K562 (cell line): ENCODE measurements at regions not wholly inside any gene's neighbourhood (a gene's known extent, or its start where the extent isn't known, plus 50 kb on each side); places are given as distances from the start of the nearest gene placed in this dataset.

Experiments
- ATAC-seq: fragments of 200-7000 bp; cut with Tn5 transposase; 3 replicates; pipeline ENCODE4 v1.9.1; 2020; ENCODE audit warnings: moderate library complexity
- BruUV-seq: library from RNA; stranded (reverse); fragments of 400-500 nt; replicated peaks from 2 replicates; lab custom pipeline; 2021; lab: Mats Ljungman, UMichigan
- CTCF ChIA-PET: fragments of 300-600 bp; formaldehyde crosslinking; extraction: SDS; loops from one replicate; lab custom pipeline; 2021; ENCODE audit warnings: low intra/inter-chr PET ratio; lab: Yijun Ruan, JAX
- POLR2A ChIA-PET: fragments of 300-600, 350-650 bp; sonication (Branson Sonifier 250); formaldehyde crosslinking; extraction: SDS; loops from one replicate; lab custom pipeline; 2021; ENCODE audit warnings: antibody characterized with exemption, inconsistent platforms; lab: Yijun Ruan, JAX
- DNase-seq, 4 experiments: peaks; one replicate each; pipeline versions ENCODE4 v3.0.0 to v3.0.0-alpha.2; 2011 to 2018; ENCODE audit warnings: low spot score in 3 of 4, mixed read lengths in 3 of 4; ENCODE audit errors: extremely low read depth in 1 of 4
- FAIRE-seq: peaks from 2 replicates; lab custom pipeline; 2011; peaks lifted over from hg19 to GRCh38; lab: Jason Lieb, UNC
- H2AFZ ChIP-seq: 2 replicates; pipeline ENCODE4 v1.6.0; 2011; ENCODE audit warnings: low read depth, low read length, control low read depth, inconsistent platforms
- H3K27ac ChIP-seq: fragments of 200-600 bp; 3 replicates; pipeline ENCODE4 v1.8.0; 2011; ENCODE audit warnings: low read depth, mild to moderate bottlenecking, control low read depth, inconsistent platforms, low read length, moderate library complexity, mixed read lengths; ENCODE audit errors: extremely low read depth
- H3K27me3 ChIP-seq, 2 experiments: fragments of 300-600 bp in 1 of 2; 2 replicates in 1 of 2; 3 replicates in 1 of 2; pipeline versions ENCODE4 v1.6.0 to v1.8.0; 2011; ENCODE audit warnings: inconsistent platforms in 2 of 2, low read length in 2 of 2, mild to moderate bottlenecking in 1 of 2, mixed read lengths in 1 of 2, moderate library complexity in 1 of 2; ENCODE audit not compliant: control insufficient read depth in 2 of 2, insufficient read depth in 2 of 2
- H3K36me3 ChIP-seq: fragments of 300-600 bp; 3 replicates; pipeline ENCODE4 v1.8.0; 2011; ENCODE audit warnings: mild to moderate bottlenecking, low read length, inconsistent platforms; ENCODE audit not compliant: control insufficient read depth, insufficient read depth
- H3K4me1 ChIP-seq, 2 experiments: fragments of 200-600 bp in 1 of 2; replicated peaks in 1 of 2; 2 replicates in 1 of 2; 3 replicates in 1 of 2; pipeline versions ENCODE4 v1.5.1 to v1.8.0; 2011; ENCODE audit warnings: inconsistent platforms in 2 of 2, low read length in 2 of 2, mild to moderate bottlenecking in 1 of 2, mixed read lengths in 1 of 2, moderate library complexity in 1 of 2; ENCODE audit not compliant: control insufficient read depth in 2 of 2, insufficient read depth in 2 of 2
- H3K4me2 ChIP-seq: 2 replicates; pipeline ENCODE4 v1.6.1; 2011; ENCODE audit warnings: low read length, control low read depth, inconsistent platforms, mixed read lengths; ENCODE audit not compliant: insufficient read depth
- H3K4me3 ChIP-seq: fragments of 200-600 bp; sonication (generic), shearing (Covaris generic); 2 replicates; pipeline ENCODE4 v1.5.1; 2016; ENCODE audit warnings: control low read depth, inconsistent platforms
- H3K79me2 ChIP-seq: fragments of 200-600 bp; 3 replicates; pipeline ENCODE4 v1.8.0; 2011; ENCODE audit warnings: low read length, inconsistent platforms; ENCODE audit not compliant: control insufficient read depth, insufficient read depth
- H3K9ac ChIP-seq, 2 experiments: 2 replicates each; pipeline versions ENCODE4 v1.6.0 to v1.6.1; 2011; ENCODE audit warnings: low read depth in 2 of 2, low read length in 2 of 2, control low read depth in 1 of 2, inconsistent platforms in 1 of 2, mild to moderate bottlenecking in 1 of 2, mixed read lengths in 1 of 2; ENCODE audit not compliant: insufficient read depth in 1 of 2
- H3K9me1 ChIP-seq: one replicate; pipeline ENCODE4 v1.6.0; 2011; ENCODE audit warnings: inconsistent platforms, mild to moderate bottlenecking, low read length, moderate library complexity; ENCODE audit not compliant: control insufficient read depth, insufficient read depth
- H3K9me3 ChIP-seq: replicated peaks from 2 replicates; pipeline ENCODE4 v1.5.1; 2011; ENCODE audit warnings: low read depth, low read length, inconsistent platforms; ENCODE audit not compliant: control insufficient read depth, insufficient read depth
- H4K20me1 ChIP-seq: replicated peaks from 2 replicates; pipeline ENCODE4 v1.6.1; 2011; ENCODE audit warnings: low read length, inconsistent platforms, mixed read lengths; ENCODE audit not compliant: control insufficient read depth, insufficient read depth
- OTX1 ChIP-seq: fragments of 450-650 bp; formaldehyde crosslinking; IDR thresholded peaks from 2 replicates; pipeline ENCODE4 v1.4.0; 2022; ENCODE audit warnings: mild to moderate bottlenecking
- RBM17 ChIP-seq: fragments of 200-400 bp; formaldehyde crosslinking; IDR thresholded peaks from 2 replicates; pipeline ENCODE4 v1.6.1; 2017; ENCODE audit warnings: low read depth, mild to moderate bottlenecking, low read length, borderline replicate concordance
- ZC3H8 ChIP-seq: fragments of 450-650 bp; IDR thresholded peaks from 2 replicates; pipeline ENCODE4 v1.6.1; 2017
- ZNF79 ChIP-seq: fragments of 250-450 bp; sonication (Bioruptor Pico); IDR thresholded peaks from 2 replicates; pipeline ENCODE4 v1.4.0; 2020; ENCODE audit warnings: low read depth, mild to moderate bottlenecking, moderate library complexity
- WGBS: fragments of 100-300 bp; shearing (Covaris generic); methylation state at CpG from one replicate; pipeline ENCODE4 v1.1.6; 2016; ENCODE audit warnings: low coverage, mixed read lengths; ENCODE audit not compliant: insufficient coverage; ENCODE audit errors: missing lambda C conversion rate; 5-methylcytosine and 5-hydroxymethylcytosine counted together
- in situ Hi-C: fragments of 300-500 bp; cut with MboI; formaldehyde crosslinking; loops from 4 replicates; pipeline ENCODE4 v1.15.0; 2018; ENCODE audit warnings: inconsistent platforms, mixed read lengths
- intact Hi-C: fragments of 100-400 bp; cut with micrococcal nuclease; formaldehyde crosslinking; loops from 2 replicates; pipeline ENCODE4 v1.14.2; 2022
- TF ChIP-seq, protein P1 (sequence below): fragments of 450-650 bp; IDR thresholded peaks from 2 replicates; pipeline ENCODE4 v1.6.1; 2017; ENCODE audit warnings: antibody characterized with exemption

DNA sequence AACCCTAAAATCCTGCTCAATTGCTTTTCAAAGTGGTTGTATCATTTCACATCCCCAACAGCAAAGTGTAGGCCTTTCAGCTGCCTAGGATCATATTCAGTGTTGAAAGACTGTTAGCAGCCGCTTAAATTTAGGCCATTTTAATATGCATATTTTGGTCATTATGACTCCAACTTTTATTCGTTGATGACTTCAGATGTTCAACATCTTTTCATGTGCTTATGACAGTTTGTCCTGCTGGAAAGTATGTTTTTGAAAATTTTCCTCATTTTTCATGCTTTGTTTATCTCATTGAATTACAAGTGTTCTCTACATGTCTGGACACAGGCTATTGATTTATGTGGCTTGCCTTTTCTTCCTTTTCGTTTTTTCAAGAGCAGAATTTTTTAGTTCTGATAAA, 244.0 kb downstream of the THBS2 start:
- in situ Hi-C loops (no loop called here), intact Hi-C loops (no loop called here)
- Histone ChIP-seq H3K27me3 (no peaks in the 10 kb centered on the region), H3K4me1 (no peaks in the 10 kb centered on the region), H3K79me2 (no peaks in the 10 kb centered on the region), H3K36me3 (no peaks in the 10 kb centered on the region), H3K9ac (no peak overlapping the region), H4K20me1 (no peaks in the 10 kb centered on the region), H3K27ac (no peak overlapping the region), H3K4me2 (no peak overlapping the region), H3K4me3 (no peak overlapping the region), H2AFZ (no peak overlapping the region), H3K9me3 (no peaks in the 10 kb centered on the region), H3K9me1 (no peaks in the 10 kb centered on the region)
- no peak for ATAC-seq
- DNase-seq: no peak
- no TSS peak for BruUV-seq
- CTCF ChIA-PET: no interaction called here
- POLR2A ChIA-PET: no interaction called here
- WGBS: 0% methylated on average over 3 of the region's 3 CpGs
- no peak for FAIRE-seq
- TF ChIP-seq ZC3H8 (no peak), RBM17 (no peak), ZNF79 (no peak), OTX1 (CRISPR knock-in tag) (no peak)
- TF ChIP-seq, protein P1, sequence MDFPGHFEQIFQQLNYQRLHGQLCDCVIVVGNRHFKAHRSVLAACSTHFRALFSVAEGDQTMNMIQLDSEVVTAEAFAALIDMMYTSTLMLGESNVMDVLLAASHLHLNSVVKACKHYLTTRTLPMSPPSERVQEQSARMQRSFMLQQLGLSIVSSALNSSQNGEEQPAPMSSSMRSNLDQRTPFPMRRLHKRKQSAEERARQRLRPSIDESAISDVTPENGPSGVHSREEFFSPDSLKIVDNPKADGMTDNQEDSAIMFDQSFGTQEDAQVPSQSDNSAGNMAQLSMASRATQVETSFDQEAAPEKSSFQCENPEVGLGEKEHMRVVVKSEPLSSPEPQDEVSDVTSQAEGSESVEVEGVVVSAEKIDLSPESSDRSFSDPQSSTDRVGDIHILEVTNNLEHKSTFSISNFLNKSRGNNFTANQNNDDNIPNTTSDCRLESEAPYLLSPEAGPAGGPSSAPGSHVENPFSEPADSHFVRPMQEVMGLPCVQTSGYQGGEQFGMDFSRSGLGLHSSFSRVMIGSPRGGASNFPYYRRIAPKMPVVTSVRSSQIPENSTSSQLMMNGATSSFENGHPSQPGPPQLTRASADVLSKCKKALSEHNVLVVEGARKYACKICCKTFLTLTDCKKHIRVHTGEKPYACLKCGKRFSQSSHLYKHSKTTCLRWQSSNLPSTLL: no peak
